Limb (tissue), 2 donors: ENCODE measurements at regions not wholly inside any gene's neighbourhood (a gene's known extent, or its start where the extent isn't known, plus 50 kb on each side); places are given as distances from the start of the nearest gene placed in this dataset.
A peak's percentile ranks its signal among the peaks of the same experiment; 100 is the strongest.
"Not testable (repeated sequence)": the region's sequence is repeated elsewhere in the genome, so short reads cannot be mapped to it uniquely, and the experiment has no call there.

Experiments
- DNase-seq, 2 donors: peaks; one replicate each; pipeline ENCODE4 v3.0.0-alpha.2; 2016; ENCODE audit errors: extremely low spot score in 2 of 2

- DNase-seq, result no peak
These were observed 429.5 kb downstream of the BUD13 start for GRCh38 chr11:116343270-116343669.

GRCh38 chr11:116342148-116342547, 430.6 kb downstream of the BUD13 start:
- DNase-seq, result no peak

DNA sequence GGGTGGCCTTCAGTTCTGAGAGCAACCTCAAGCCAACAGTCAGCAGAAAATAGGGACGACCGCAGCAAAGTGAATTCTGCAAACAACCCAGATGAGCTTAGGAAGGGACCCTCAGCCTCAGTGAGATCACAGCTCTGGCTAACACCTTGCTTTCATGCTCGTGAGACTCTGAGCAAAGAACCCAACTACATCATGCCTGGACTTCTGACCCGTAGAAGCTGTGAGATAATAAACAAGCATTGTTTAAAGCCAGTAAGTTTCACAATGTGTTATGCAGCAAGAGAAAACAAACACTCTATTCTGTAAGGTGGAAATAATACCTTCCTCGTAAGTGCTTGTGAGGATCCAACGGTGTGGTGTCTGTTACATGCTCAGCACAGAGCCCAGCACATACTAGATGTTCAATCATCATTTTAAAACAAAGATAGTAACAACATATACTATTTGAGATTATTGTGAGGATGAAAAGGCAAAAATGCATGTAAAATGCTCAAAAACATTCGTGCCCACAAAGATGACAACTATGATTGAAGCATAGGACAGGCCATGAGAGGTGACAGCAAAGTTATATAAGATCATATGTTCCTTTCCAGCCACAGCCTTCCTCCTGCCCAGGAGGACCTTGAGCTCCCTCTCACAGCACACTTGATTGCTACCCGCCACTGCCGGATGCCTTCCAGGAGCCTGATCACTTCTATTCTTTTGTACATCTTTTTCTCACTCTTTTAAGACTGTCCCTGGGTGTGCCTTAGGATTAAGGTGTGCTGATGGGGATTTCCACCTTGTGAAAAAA, 433.3 kb downstream of the BUD13 start:
- DNase-seq, result no peak

DNA sequence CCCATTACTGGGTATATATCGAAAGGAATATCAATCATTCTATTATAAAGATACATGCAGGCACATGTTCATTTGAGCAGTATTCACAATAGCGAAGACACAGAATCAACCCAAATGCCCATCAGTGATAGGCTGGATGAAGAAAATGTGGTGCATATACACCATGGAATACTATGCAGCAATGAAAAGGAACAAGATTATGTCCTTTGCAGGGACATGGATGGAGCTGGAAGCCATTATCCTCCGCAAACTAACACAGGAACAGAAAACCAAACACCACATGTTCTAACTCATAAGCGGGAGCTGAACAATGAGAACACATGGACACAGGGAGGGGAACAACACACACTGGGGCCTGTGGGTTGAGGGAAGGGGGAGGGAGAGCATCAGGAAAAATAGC, 434.3 kb downstream of the BUD13 start:
- DNase-seq, result not testable (repeated sequence)

- DNase-seq, result no peak
These were observed 436.2 kb downstream of the BUD13 start for GRCh38 chr11:116336540-116336939.

- no peak for DNase-seq
These were observed 436.9 kb downstream of the BUD13 start for GRCh38 chr11:116335891-116336290.

- DNase-seq, result no peak
These were observed 437.7 kb downstream of the BUD13 start for GRCh38 chr11:116335078-116335477.

GRCh38 chr11:116334596-116334995, 438.2 kb downstream of the BUD13 start:
- no peak for DNase-seq

GRCh38 chr11:116333001-116333535, 439.7 kb downstream of the BUD13 start:
- DNase-seq, result no peak

GRCh38 chr11:116332391-116332790, 440.4 kb downstream of the BUD13 start:
- DNase-seq, result no peak

- no peak for DNase-seq
These were observed 441.4 kb downstream of the BUD13 start for GRCh38 chr11:116331381-116331780.

- no peak for DNase-seq
These were observed 442.2 kb downstream of the BUD13 start for GRCh38 chr11:116330439-116331185.

DNA sequence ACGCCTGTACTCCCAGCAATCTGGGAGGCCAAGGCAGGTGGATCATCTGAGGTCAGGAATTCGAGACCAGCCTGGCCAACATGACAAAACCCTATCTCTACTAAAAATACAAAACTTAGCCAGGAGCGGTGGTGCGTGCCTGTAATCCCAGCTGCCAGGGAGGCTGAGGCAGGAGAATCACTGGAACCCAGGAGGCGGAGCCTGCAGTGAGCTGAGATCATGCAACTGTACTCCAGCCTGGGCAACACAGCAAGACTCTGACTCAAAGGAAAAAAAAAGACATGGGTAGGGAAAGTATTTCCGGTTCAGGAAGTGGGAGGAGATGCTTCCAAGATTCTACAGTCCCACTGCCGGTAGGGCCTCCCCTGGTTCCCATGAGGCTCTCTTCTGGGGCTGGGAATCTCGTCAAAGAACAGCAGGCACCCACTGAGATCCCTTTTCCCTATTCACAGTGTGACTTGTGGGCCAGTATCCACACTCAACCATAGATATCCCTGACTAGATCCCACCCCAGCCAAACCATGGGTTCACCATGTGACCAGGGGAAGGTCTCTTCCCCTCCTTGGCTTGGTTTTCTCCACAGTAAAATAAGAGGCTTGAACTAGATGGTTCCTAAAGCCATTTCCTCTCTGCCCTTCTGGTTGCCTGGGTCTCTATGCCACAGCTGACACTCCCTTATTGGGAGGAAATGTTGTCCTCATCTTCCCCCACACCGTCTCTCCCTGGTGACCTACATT, 443.3 kb downstream of the BUD13 start:
- DNase-seq, result no peak

DNA sequence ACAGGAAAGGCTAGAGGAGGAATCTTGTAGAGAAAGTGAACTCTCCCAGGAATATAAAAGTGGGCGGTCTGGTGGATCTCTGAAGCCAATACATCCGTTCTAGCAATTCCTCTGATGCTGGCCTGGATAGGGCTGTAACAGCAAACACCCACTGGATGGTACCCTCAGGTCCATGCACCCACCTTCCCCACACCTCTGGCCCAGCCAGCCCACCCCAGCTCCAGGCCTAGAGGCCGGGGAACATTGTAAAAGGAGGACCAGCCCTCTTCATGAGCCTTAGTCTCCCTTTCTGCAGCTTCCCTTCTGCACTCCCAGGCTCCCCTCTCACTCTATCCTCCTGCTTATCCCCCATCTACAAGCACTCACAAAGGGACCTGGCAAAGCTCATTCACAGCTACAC, 443.9 kb downstream of the BUD13 start:
- no peak for DNase-seq

DNA sequence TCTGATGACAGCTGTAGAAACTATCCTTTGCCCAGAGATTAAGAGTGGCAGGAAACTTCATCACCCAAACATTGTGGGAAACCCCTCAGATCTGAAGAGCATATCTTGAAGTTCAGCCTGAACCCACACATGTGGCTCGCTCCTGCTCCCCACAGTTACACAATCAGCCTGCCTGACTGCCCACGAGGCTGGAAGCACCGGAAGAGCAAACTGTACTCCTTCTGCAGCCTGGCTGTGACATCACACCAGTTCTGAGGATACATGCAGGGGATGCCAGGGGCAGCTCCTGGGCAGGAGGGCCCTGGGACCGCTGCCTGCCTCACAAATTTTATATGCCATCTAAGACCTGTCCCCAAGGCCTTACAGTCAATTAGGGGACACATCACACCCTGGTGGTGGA, 444.4 kb downstream of the BUD13 start:
- no peak for DNase-seq

DNA sequence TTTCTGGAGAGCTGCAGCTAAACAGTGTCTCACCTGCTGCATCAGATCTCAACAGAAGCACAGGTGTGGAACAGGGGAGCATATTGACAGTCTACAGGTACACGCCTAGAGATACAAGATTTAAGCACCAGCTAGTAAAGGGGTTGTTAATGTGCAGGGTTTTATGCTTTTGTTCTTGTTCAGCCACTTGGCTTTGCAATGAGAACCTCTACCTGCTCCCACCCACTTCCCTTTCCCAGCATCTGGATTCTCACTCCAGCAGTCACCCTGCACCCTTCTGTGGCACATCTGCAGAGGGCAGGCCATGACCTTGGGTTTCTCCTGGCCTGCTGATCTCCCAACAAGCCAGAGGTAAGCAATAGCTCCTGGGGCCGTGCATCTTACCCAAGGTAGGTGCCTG, 446.6 kb downstream of the BUD13 start:
- no peak for DNase-seq

- no peak for DNase-seq
These were observed 447.5 kb downstream of the BUD13 start for GRCh38 chr11:116325247-116325646.

GRCh38 chr11:116324077-116324476, 448.7 kb downstream of the BUD13 start:
- not testable (repeated sequence) for DNase-seq

DNA sequence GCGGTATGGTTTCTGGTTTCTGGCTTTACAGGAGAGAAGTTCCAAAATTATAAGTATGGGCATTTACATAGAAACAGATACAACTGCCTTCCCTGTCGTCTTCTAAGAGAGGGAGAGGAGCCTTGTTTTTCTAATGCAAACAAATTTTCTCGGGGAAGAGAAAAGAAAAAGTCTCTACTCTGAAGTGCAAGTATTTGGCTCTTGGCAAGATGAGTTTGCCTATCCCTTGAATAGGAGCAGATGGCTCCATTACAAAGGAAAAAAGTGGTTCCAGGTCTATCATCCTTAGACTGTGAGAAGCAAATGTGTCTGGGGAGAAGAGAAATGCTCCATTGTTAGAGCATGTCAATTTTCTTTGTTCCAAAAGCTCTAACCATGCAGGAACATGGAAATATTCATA, 455.6 kb downstream of the BUD13 start:
- DNase-seq, result no peak

- DNase-seq, result no peak
These were observed 458.8 kb downstream of the BUD13 start for GRCh38 chr11:116314006-116314405.

DNA sequence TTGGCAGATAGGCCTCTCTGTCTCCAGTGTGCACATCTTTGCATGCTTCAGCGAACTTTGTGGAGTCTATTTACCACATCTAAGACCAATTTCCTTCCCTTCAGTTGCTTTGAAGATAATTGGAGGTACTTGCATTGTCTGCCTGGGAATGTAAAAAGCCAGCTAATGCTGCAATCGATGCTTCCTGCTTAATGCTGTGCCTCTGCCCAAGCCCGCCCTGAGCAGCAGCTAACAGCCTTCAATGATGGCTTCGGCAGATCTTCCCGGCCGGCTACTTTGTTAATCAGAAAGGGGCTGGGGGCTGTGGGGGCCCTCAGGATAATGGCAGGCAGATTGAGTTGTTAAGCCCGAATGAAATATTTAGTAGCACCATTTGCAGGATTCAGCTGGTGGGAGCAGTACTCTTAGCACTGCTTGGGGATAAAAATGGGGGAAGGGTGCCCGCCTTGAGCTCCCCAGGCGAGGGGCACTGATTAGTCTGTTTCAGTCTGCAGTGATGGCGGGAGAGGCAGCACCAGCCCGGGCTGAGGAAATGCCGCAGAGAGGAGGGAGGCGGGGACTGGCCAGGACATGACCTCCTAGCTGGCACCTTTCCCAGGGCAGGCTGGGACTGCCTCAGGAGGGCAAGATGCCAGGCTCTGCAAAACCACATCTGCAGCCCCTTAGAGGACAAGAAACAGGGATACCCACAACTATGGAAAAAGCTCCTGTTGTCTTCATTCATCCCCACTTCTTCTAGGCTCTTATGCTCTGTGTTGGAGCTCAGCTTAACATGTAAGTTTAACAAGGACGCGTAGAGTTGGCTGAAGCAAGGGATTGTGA, 460.0 kb downstream of the BUD13 start:
- peak; percentile 69 to 81 for DNase-seq
